ENCODE measurements at regions not wholly inside any gene's neighbourhood (a gene's known extent, or its start where the extent isn't known, plus 50 kb on each side); places are given as distances from the start of the nearest gene placed in this dataset.

- TF ChIP-seq CTCF (IDR thresholded peaks at IDR 0.05) (no peak), POLR2A (IDR thresholded peaks at IDR 0.05) (no peak)
Measured at GRCh38 chr1:17990401-17990800, 117.2 kb upstream of the IGSF21 start.
